H1 (cell line): ENCODE measurements at regions not wholly inside any gene's neighbourhood (a gene's known extent, or its start where the extent isn't known, plus 50 kb on each side); places are given as distances from the start of the nearest gene placed in this dataset.

ENCODE experiments used
- CTCF ChIA-PET: fragments of 300-600 bp; sonication (Branson Sonifier 250); formaldehyde crosslinking; loops from one replicate; lab custom pipeline; 2021; ENCODE audit not compliant: partially characterized antibody; lab: Charles Lee
- POLR2A ChIA-PET: fragments of 300-600 bp; sonication (Branson Sonifier 250); formaldehyde crosslinking; loops from one replicate; lab custom pipeline; 2021; ENCODE audit warnings: inconsistent platforms; ENCODE audit not compliant: partially characterized antibody; lab: Charles Lee
- DNase-seq, 2 experiments: peaks; one replicate each; pipeline versions ENCODE4 v3.0.0 to v3.0.0-alpha.2; 2010 to 2022; ENCODE audit warnings: low spot score in 2 of 2, low read depth in 1 of 2, mixed read lengths in 1 of 2
- FAIRE-seq: peaks from 2 replicates; lab custom pipeline; 2011; peaks lifted over from hg19 to GRCh38; lab: Jason Lieb, UNC
- H2AFZ ChIP-seq: 2 replicates; pipeline ENCODE4 v1.8.1; 2012; ENCODE audit warnings: low read length, inconsistent platforms
- H2AK5ac ChIP-seq: 2 replicates; pipeline ENCODE4 v1.6.1; 2013; ENCODE audit warnings: low read depth, low read length
- H2BK120ac ChIP-seq: replicated peaks from 2 replicates; pipeline ENCODE3; 2013; ENCODE audit warnings: low read depth, low read length, inconsistent platforms
- H2BK12ac ChIP-seq: 2 replicates; pipeline ENCODE4 v1.6.1; 2013; ENCODE audit warnings: low read depth, low read length
- H2BK15ac ChIP-seq: 2 replicates; pipeline ENCODE4 v1.6.1; 2013; ENCODE audit warnings: low read length
- H2BK20ac ChIP-seq: 2 replicates; pipeline ENCODE4 v1.6.1; 2013; ENCODE audit warnings: low read length
- H2BK5ac ChIP-seq: 2 replicates; pipeline ENCODE4 v1.6.1; 2013; ENCODE audit warnings: low read depth, low read length
- H3K14ac ChIP-seq: 2 replicates; pipeline ENCODE4 v1.6.1; 2013; ENCODE audit warnings: inconsistent platforms; ENCODE audit not compliant: insufficient read length
- H3K18ac ChIP-seq: 2 replicates; pipeline ENCODE4 v1.6.1; 2013; ENCODE audit warnings: low read length; ENCODE audit errors: extremely low read depth
- H3K23ac ChIP-seq: 2 replicates; pipeline ENCODE4 v1.6.1; 2013; ENCODE audit warnings: inconsistent platforms; ENCODE audit not compliant: insufficient read length
- H3K23me2 ChIP-seq: 2 replicates; pipeline ENCODE4 v1.6.1; 2013; ENCODE audit warnings: low read depth, low read length
- H3K27ac ChIP-seq: 2 replicates; pipeline ENCODE4 v1.6.1; 2011; ENCODE audit warnings: low read depth, low read length, inconsistent platforms
- H3K27me3 ChIP-seq, 4 experiments: replicated peaks in 1 of 4; 1 replicate in 1 of 4; 2 replicates in 3 of 4; pipeline versions ENCODE4 v1.6.1 to v1.8.1; 2011 to 2013; ENCODE audit warnings: low read length in 3 of 4, mild to moderate bottlenecking in 3 of 4, inconsistent platforms in 2 of 4, mixed read lengths in 2 of 4, moderate library complexity in 1 of 4; ENCODE audit not compliant: control insufficient read depth in 3 of 4, insufficient read depth in 3 of 4; ENCODE audit errors: extremely low read depth in 1 of 4
- H3K36me3 ChIP-seq, 4 experiments: 2 replicates each; pipeline versions ENCODE4 v1.6.1 to v1.8.1; 2011 to 2013; ENCODE audit warnings: mild to moderate bottlenecking in 4 of 4, low read length in 3 of 4, moderate library complexity in 2 of 4, control low read depth in 1 of 4, inconsistent platforms in 1 of 4; ENCODE audit not compliant: insufficient read depth in 4 of 4, control insufficient read depth in 2 of 4
- H3K4ac ChIP-seq: replicated peaks from 2 replicates; pipeline ENCODE3; 2013; ENCODE audit warnings: low read length, low read depth, mixed read lengths, inconsistent platforms; ENCODE audit not compliant: insufficient read length
- H3K4me1 ChIP-seq, 4 experiments: replicated peaks in 1 of 4; 1 replicate in 1 of 4; 2 replicates in 3 of 4; pipeline versions ENCODE4 v1.6.1 to v1.8.1; 2011 to 2013; ENCODE audit warnings: low read length in 3 of 4, inconsistent platforms in 2 of 4, mixed read lengths in 1 of 4; ENCODE audit not compliant: insufficient read depth in 4 of 4, control insufficient read depth in 3 of 4
- H3K4me2 ChIP-seq, 2 experiments: 2 replicates each; pipeline versions ENCODE4 v1.6.1 to v1.8.1; 2011 to 2013; ENCODE audit warnings: low read depth in 2 of 2, low read length in 2 of 2, control low read depth in 1 of 2, inconsistent platforms in 1 of 2, mild to moderate bottlenecking in 1 of 2; ENCODE audit not compliant: insufficient read depth in 1 of 2
- H3K4me3 ChIP-seq, 4 experiments: fragments of 200-600, 300-600 bp in 1 of 4; sonication (generic), shearing (Covaris generic), sonication (Bioruptor Twin) in 1 of 4; 2 replicates each; pipeline versions ENCODE4 v1.5.1 to v1.8.1; 2011 to 2016; ENCODE audit warnings: low read length in 4 of 4, low read depth in 3 of 4, control low read depth in 2 of 4, inconsistent platforms in 2 of 4, mild to moderate bottlenecking in 2 of 4, mixed read lengths in 1 of 4, moderate library complexity in 1 of 4; ENCODE audit not compliant: insufficient read depth in 2 of 4; ENCODE audit errors: extremely low read depth in 1 of 4
- H3K56ac ChIP-seq: replicated peaks from 2 replicates; pipeline ENCODE3; 2013; ENCODE audit warnings: low read depth, mild to moderate bottlenecking, mixed read lengths, low read length, inconsistent platforms; ENCODE audit not compliant: insufficient read length
- H3K79me1 ChIP-seq: 2 replicates; pipeline ENCODE4 v1.6.1; 2013; ENCODE audit warnings: low read depth, low read length, control low read depth
- H3K79me2 ChIP-seq, 2 experiments: 2 replicates each; pipeline versions ENCODE4 v1.6.1 to v1.8.1; 2012 to 2013; ENCODE audit warnings: low read length in 2 of 2, mild to moderate bottlenecking in 2 of 2, inconsistent platforms in 1 of 2; ENCODE audit not compliant: insufficient read depth in 2 of 2, control insufficient read depth in 1 of 2
- H3K9ac ChIP-seq, 4 experiments: replicated peaks in 1 of 4; 1 replicate in 1 of 4; 2 replicates in 3 of 4; pipeline versions ENCODE4 v1.6.1 to v1.8.1; 2011 to 2013; ENCODE audit warnings: low read depth in 3 of 4, low read length in 3 of 4, control low read depth in 2 of 4, mild to moderate bottlenecking in 2 of 4, moderate library complexity in 2 of 4, inconsistent platforms in 1 of 4; ENCODE audit errors: extremely low read depth in 1 of 4
- H3K9me3 ChIP-seq, 2 experiments: 2 replicates each; pipeline versions ENCODE4 v1.6.1 to v1.8.1; 2012 to 2013; ENCODE audit warnings: mild to moderate bottlenecking in 2 of 2, moderate library complexity in 2 of 2, control low read depth in 1 of 2, inconsistent platforms in 1 of 2, low read depth in 1 of 2, low read length in 1 of 2, mixed read lengths in 1 of 2; ENCODE audit not compliant: insufficient read depth in 2 of 2
- H4K20me1 ChIP-seq, 2 experiments: replicated peaks in 1 of 2; 2 replicates each; pipeline versions ENCODE3 to v1.8.1; 2011 to 2013; ENCODE audit warnings: inconsistent platforms in 2 of 2, low read length in 2 of 2, mild to moderate bottlenecking in 1 of 2; ENCODE audit not compliant: insufficient read depth in 2 of 2, control insufficient read depth in 1 of 2
- H4K5ac ChIP-seq: 2 replicates; pipeline ENCODE4 v1.6.1; 2013; ENCODE audit warnings: low read length, low read depth, mixed read lengths, inconsistent platforms; ENCODE audit not compliant: insufficient read length
- H4K8ac ChIP-seq: 2 replicates; pipeline ENCODE4 v1.8.0; 2013; ENCODE audit warnings: mild to moderate bottlenecking, moderate library complexity, low read length, inconsistent platforms; ENCODE audit not compliant: insufficient read depth; ENCODE audit errors: extremely low read depth
- H4K91ac ChIP-seq: replicated peaks from 2 replicates; pipeline ENCODE3; 2013; ENCODE audit warnings: low read length, mixed read lengths, inconsistent platforms; ENCODE audit not compliant: insufficient read length
- ASH2L ChIP-seq: fragments of 200-600, 300-600 bp; sonication (generic); IDR thresholded peaks from one replicate; pipeline ENCODE4 v1.7.1; 2017; ENCODE audit warnings: low read length
- CTBP2 ChIP-seq: IDR thresholded peaks from 2 replicates; pipeline ENCODE4 v1.7.0; 2011; ENCODE audit warnings: borderline replicate concordance, mild to moderate bottlenecking, moderate library complexity, mixed read lengths, low read length; ENCODE audit not compliant: insufficient read depth, insufficient read length
- HDAC2 ChIP-seq, 2 experiments: fragments of 300-600 bp in 1 of 2; sonication (generic) in 1 of 2; IDR thresholded peaks; 2 replicates each; pipeline ENCODE4 v1.6.1; 2011 to 2012; ENCODE audit warnings: low read depth in 2 of 2, low read length in 2 of 2, mild to moderate bottlenecking in 2 of 2, moderate library complexity in 2 of 2, borderline replicate concordance in 1 of 2, inconsistent platforms in 1 of 2
- NRF1 ChIP-seq: IDR thresholded peaks from 2 replicates; pipeline ENCODE4 v1.6.1; 2011; ENCODE audit warnings: mild to moderate bottlenecking, low read depth, low read length, improper control_type of control experiment
- POLR2A ChIP-seq, 2 experiments: IDR thresholded peaks; 1 replicate in 1 of 2; 2 replicates in 1 of 2; pipeline ENCODE4 v1.6.1; 2011; ENCODE audit warnings: low read depth in 2 of 2, low read length in 2 of 2, mild to moderate bottlenecking in 2 of 2; ENCODE audit errors: control extremely low read depth in 1 of 2
- POU5F1 ChIP-seq: IDR thresholded peaks from 2 replicates; pipeline ENCODE4 v1.6.1; 2011; ENCODE audit warnings: low read depth, mild to moderate bottlenecking, low read length, moderate library complexity
- RXRA ChIP-seq: IDR thresholded peaks from 2 replicates; pipeline ENCODE4 v1.6.1; 2011; ENCODE audit warnings: low read depth, mild to moderate bottlenecking, low read length, moderate library complexity; ENCODE audit not compliant: insufficient read depth
- TBP ChIP-seq: IDR thresholded peaks from 2 replicates; pipeline ENCODE4 v1.6.1; 2011; ENCODE audit warnings: low read depth, low read length, improper control_type of control experiment

- TF ChIP-seq TBP (no peak), POU5F1 (no peak)
Observed at GRCh38 chr14:55814873-55815272, 234.9 kb downstream of the KTN1 start (continued).

DNA sequence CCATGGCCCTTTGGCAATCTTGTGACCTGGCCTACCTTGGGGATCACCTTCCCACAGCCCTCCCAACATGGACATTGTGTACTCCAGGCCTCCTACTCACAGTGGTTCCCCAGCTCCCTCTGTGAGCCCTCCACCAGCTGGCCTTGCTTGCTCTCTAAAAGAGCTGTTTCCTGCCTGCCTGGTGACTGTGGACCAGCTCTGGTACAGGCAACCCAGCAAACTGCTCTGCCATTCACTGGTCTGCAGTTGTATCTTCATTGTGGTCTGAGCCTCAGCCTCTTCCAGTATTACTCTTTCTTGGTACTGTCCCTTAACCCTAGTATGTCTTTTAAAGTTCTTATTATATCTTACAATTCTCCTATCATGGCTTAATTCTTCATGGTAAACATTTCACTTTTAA, 236.2 kb downstream of the KTN1 start:
- no peak for DNase-seq
- no peaks in the 10 kb centered on the region for H3K36me3 ChIP-seq
- peak overlapping the region; percentile 51; the same call in 1 of the 2 replicates for H2BK12ac ChIP-seq
- no peaks in the 10 kb centered on the region for H3K79me2 ChIP-seq
- H3K27ac ChIP-seq = no peak overlapping the region
- H3K56ac ChIP-seq = no peak overlapping the region
- no peak overlapping the region for H3K14ac ChIP-seq
- H2AFZ ChIP-seq = no peak overlapping the region
- H3K9ac ChIP-seq = no peak overlapping the region
- H3K4ac ChIP-seq = no peak overlapping the region
- H2BK5ac ChIP-seq = no peak overlapping the region
- H4K91ac ChIP-seq = no peak overlapping the region
- no peak overlapping the region for H3K4me3 ChIP-seq
- no peak overlapping the region for H2BK120ac ChIP-seq
- no peak overlapping the region for H4K8ac ChIP-seq
- H3K9me3 ChIP-seq = no peaks in the 10 kb centered on the region
- ChIA-PET POLR2A (no interaction called here), CTCF (interaction anchor here (1.6 to 1.9 kb wide), 2 partner anchors 47 to 84 kb away, joined by 3 to 6 read pairs; no protein-coding TSS in a partner anchor)
- no peak overlapping the region for H2BK15ac ChIP-seq
- H4K20me1 ChIP-seq = no peaks in the 10 kb centered on the region
- no peaks in the 10 kb centered on the region for H3K4me1 ChIP-seq
- H2AK5ac ChIP-seq = no peak overlapping the region
- no peak overlapping the region for H3K4me2 ChIP-seq
- H2BK20ac ChIP-seq = 0 out of 2 replicates have a peak overlapping the region, but pooled peaks have one; percentile 72
- H3K79me1 ChIP-seq = no peaks in the 10 kb centered on the region
- no peak overlapping the region for H3K23ac ChIP-seq
- H3K23me2 ChIP-seq = no peaks in the 10 kb centered on the region
- no peak for FAIRE-seq
- no peaks in the 10 kb centered on the region for H3K27me3 ChIP-seq
- no peak overlapping the region for H4K5ac ChIP-seq
- no peak overlapping the region for H3K18ac ChIP-seq
- no peak for TF ChIP-seq CTBP2
- TF ChIP-seq POLR2A (IDR thresholded peaks at IDR 0.05; ENCODE audit: control extremely low read depth in 1 of 2, low read depth in 2 of 2, low read length in 2 of 2) = no peak
- TF ChIP-seq HDAC2 (IDR thresholded peaks at IDR 0.05; ENCODE audit: borderline replicate concordance in 1 of 2, low read depth in 2 of 2, low read length in 2 of 2) = no peak
- TF ChIP-seq ASH2L = no peak
- no peak for TF ChIP-seq NRF1
- TF ChIP-seq RXRA = no peak
